K562 (cell line): ENCODE measurements at regions not wholly inside any gene's neighbourhood (a gene's known extent, or its start where the extent isn't known, plus 50 kb on each side); places are given as distances from the start of the nearest gene placed in this dataset.

Experiments
- ATAC-seq: fragments of 200-7000 bp; cut with Tn5 transposase; 3 replicates; pipeline ENCODE4 v1.9.1; 2020; ENCODE audit warnings: moderate library complexity
- BruUV-seq: library from RNA; stranded (reverse); fragments of 400-500 nt; replicated peaks from 2 replicates; lab custom pipeline; 2021; lab: Mats Ljungman, UMichigan
- CTCF ChIA-PET: fragments of 300-600 bp; formaldehyde crosslinking; extraction: SDS; loops from one replicate; lab custom pipeline; 2021; ENCODE audit warnings: low intra/inter-chr PET ratio; lab: Yijun Ruan, JAX
- POLR2A ChIA-PET: fragments of 300-600, 350-650 bp; sonication (Branson Sonifier 250); formaldehyde crosslinking; extraction: SDS; loops from one replicate; lab custom pipeline; 2021; ENCODE audit warnings: antibody characterized with exemption, inconsistent platforms; lab: Yijun Ruan, JAX
- DNase-seq, 4 experiments: peaks; one replicate each; pipeline versions ENCODE4 v3.0.0 to v3.0.0-alpha.2; 2011 to 2018; ENCODE audit warnings: low spot score in 3 of 4, mixed read lengths in 3 of 4; ENCODE audit errors: extremely low read depth in 1 of 4
- FAIRE-seq: peaks from 2 replicates; lab custom pipeline; 2011; peaks lifted over from hg19 to GRCh38; lab: Jason Lieb, UNC
- H2AFZ ChIP-seq: 2 replicates; pipeline ENCODE4 v1.6.0; 2011; ENCODE audit warnings: low read depth, low read length, control low read depth, inconsistent platforms
- H3K27ac ChIP-seq: fragments of 200-600 bp; 3 replicates; pipeline ENCODE4 v1.8.0; 2011; ENCODE audit warnings: low read depth, mild to moderate bottlenecking, control low read depth, inconsistent platforms, low read length, moderate library complexity, mixed read lengths; ENCODE audit errors: extremely low read depth
- H3K27me3 ChIP-seq, 2 experiments: fragments of 300-600 bp in 1 of 2; 2 replicates in 1 of 2; 3 replicates in 1 of 2; pipeline versions ENCODE4 v1.6.0 to v1.8.0; 2011; ENCODE audit warnings: inconsistent platforms in 2 of 2, low read length in 2 of 2, mild to moderate bottlenecking in 1 of 2, mixed read lengths in 1 of 2, moderate library complexity in 1 of 2; ENCODE audit not compliant: control insufficient read depth in 2 of 2, insufficient read depth in 2 of 2
- H3K36me3 ChIP-seq: fragments of 300-600 bp; 3 replicates; pipeline ENCODE4 v1.8.0; 2011; ENCODE audit warnings: mild to moderate bottlenecking, low read length, inconsistent platforms; ENCODE audit not compliant: control insufficient read depth, insufficient read depth
- H3K4me1 ChIP-seq, 2 experiments: fragments of 200-600 bp in 1 of 2; replicated peaks in 1 of 2; 2 replicates in 1 of 2; 3 replicates in 1 of 2; pipeline versions ENCODE4 v1.5.1 to v1.8.0; 2011; ENCODE audit warnings: inconsistent platforms in 2 of 2, low read length in 2 of 2, mild to moderate bottlenecking in 1 of 2, mixed read lengths in 1 of 2, moderate library complexity in 1 of 2; ENCODE audit not compliant: control insufficient read depth in 2 of 2, insufficient read depth in 2 of 2
- H3K4me2 ChIP-seq: 2 replicates; pipeline ENCODE4 v1.6.1; 2011; ENCODE audit warnings: low read length, control low read depth, inconsistent platforms, mixed read lengths; ENCODE audit not compliant: insufficient read depth
- H3K4me3 ChIP-seq: fragments of 200-600 bp; sonication (generic), shearing (Covaris generic); 2 replicates; pipeline ENCODE4 v1.5.1; 2016; ENCODE audit warnings: control low read depth, inconsistent platforms
- H3K79me2 ChIP-seq: fragments of 200-600 bp; 3 replicates; pipeline ENCODE4 v1.8.0; 2011; ENCODE audit warnings: low read length, inconsistent platforms; ENCODE audit not compliant: control insufficient read depth, insufficient read depth
- H3K9ac ChIP-seq, 2 experiments: 2 replicates each; pipeline versions ENCODE4 v1.6.0 to v1.6.1; 2011; ENCODE audit warnings: low read depth in 2 of 2, low read length in 2 of 2, control low read depth in 1 of 2, inconsistent platforms in 1 of 2, mild to moderate bottlenecking in 1 of 2, mixed read lengths in 1 of 2; ENCODE audit not compliant: insufficient read depth in 1 of 2
- H3K9me1 ChIP-seq: one replicate; pipeline ENCODE4 v1.6.0; 2011; ENCODE audit warnings: inconsistent platforms, mild to moderate bottlenecking, low read length, moderate library complexity; ENCODE audit not compliant: control insufficient read depth, insufficient read depth
- H3K9me3 ChIP-seq: replicated peaks from 2 replicates; pipeline ENCODE4 v1.5.1; 2011; ENCODE audit warnings: low read depth, low read length, inconsistent platforms; ENCODE audit not compliant: control insufficient read depth, insufficient read depth
- H4K20me1 ChIP-seq: replicated peaks from 2 replicates; pipeline ENCODE4 v1.6.1; 2011; ENCODE audit warnings: low read length, inconsistent platforms, mixed read lengths; ENCODE audit not compliant: control insufficient read depth, insufficient read depth
- ARHGAP35 ChIP-seq: fragments of 450-650 bp; IDR thresholded peaks from 2 replicates; pipeline ENCODE4 v1.6.1; 2018; ENCODE audit not compliant: partially characterized antibody
- ARNT ChIP-seq, 2 experiments: fragments of 450-650 bp; IDR thresholded peaks; 2 replicates each; pipeline ENCODE4 v1.6.1; 2016; ENCODE audit warnings: mild to moderate bottlenecking in 1 of 2
- BACH1 ChIP-seq: fragments of 200-800 bp; sonication (Bioruptor generic); IDR thresholded peaks from 2 replicates; pipeline ENCODE4 v1.6.1; 2016; ENCODE audit warnings: missing genetic modification characterization, missing compliant biosample characterization
- CBX3 ChIP-seq, 2 experiments: IDR thresholded peaks; 1 replicate in 1 of 2; 2 replicates in 1 of 2; pipeline ENCODE4 v1.6.1; 2012; ENCODE audit warnings: inconsistent platforms in 2 of 2, low read length in 2 of 2, borderline replicate concordance in 1 of 2, control low read depth in 1 of 2
- CHCHD3 ChIP-seq: fragments of 250-450 bp; sonication (Bioruptor Pico); IDR thresholded peaks from 2 replicates; pipeline ENCODE4 v2.1.2; 2022; ENCODE audit warnings: mild to moderate bottlenecking
- ESRRA ChIP-seq: fragments of 450-650 bp; IDR thresholded peaks from 2 replicates; pipeline ENCODE4 v1.6.1; 2014; ENCODE audit warnings: low read depth, mild to moderate bottlenecking, moderate library complexity, borderline replicate concordance
- KLF16 ChIP-seq: IDR thresholded peaks from 2 replicates; pipeline ENCODE4 v1.6.1; 2016; ENCODE audit warnings: antibody characterized with exemption
- MTA3 ChIP-seq: fragments of 450-650 bp; formaldehyde crosslinking; IDR thresholded peaks from 2 replicates; pipeline ENCODE4 v1.6.1; 2017; ENCODE audit warnings: mild to moderate bottlenecking, borderline replicate concordance
- NRF1 ChIP-seq, 2 experiments: fragments of 450-650 bp; IDR thresholded peaks in 1 of 2; conservative IDR thresholded peaks in 1 of 2; 2 replicates each; pipeline ENCODE4 v1.6.1; 2014; ENCODE audit warnings: mild to moderate bottlenecking in 2 of 2
- PHB ChIP-seq: fragments of 250-450 bp; sonication (Bioruptor Pico); IDR thresholded peaks from 2 replicates; pipeline ENCODE4 v1.5.0; 2021
- TEAD2 ChIP-seq: fragments of 450-650 bp; IDR thresholded peaks from 2 replicates; pipeline ENCODE4 v1.6.1; 2016; ENCODE audit warnings: missing genetic modification characterization, control low read depth, missing compliant biosample characterization
- ZNF165 ChIP-seq: fragments of 250-450 bp; sonication (Bioruptor Pico); IDR thresholded peaks from 2 replicates; pipeline ENCODE4 v1.4.0; 2020; ENCODE audit warnings: borderline replicate concordance
- ZNF77 ChIP-seq: fragments of 250-450 bp; sonication (Bioruptor Pico); IDR thresholded peaks from 2 replicates; pipeline ENCODE4 v1.5.0; 2020
- WGBS: fragments of 100-300 bp; shearing (Covaris generic); methylation state at CpG from one replicate; pipeline ENCODE4 v1.1.6; 2016; ENCODE audit warnings: low coverage, mixed read lengths; ENCODE audit not compliant: insufficient coverage; ENCODE audit errors: missing lambda C conversion rate; 5-methylcytosine and 5-hydroxymethylcytosine counted together
- in situ Hi-C: fragments of 300-500 bp; cut with MboI; formaldehyde crosslinking; loops from 4 replicates; pipeline ENCODE4 v1.15.0; 2018; ENCODE audit warnings: inconsistent platforms, mixed read lengths
- intact Hi-C: fragments of 100-400 bp; cut with micrococcal nuclease; formaldehyde crosslinking; loops from 2 replicates; pipeline ENCODE4 v1.14.2; 2022
- TF ChIP-seq, protein P1 (sequence below): sonication (generic); formaldehyde crosslinking; IDR thresholded peaks from 2 replicates; pipeline ENCODE4 v1.8.1; 2023; ENCODE audit warnings: mild to moderate bottlenecking, missing genetic modification reagents, moderate library complexity
- TF ChIP-seq, protein P2 (sequence below): fragments of 450-650 bp; conservative IDR thresholded peaks from 2 replicates; pipeline ENCODE4 v1.6.1; 2016; ENCODE audit warnings: missing genetic modification characterization, low read depth, mild to moderate bottlenecking, control low read depth, missing compliant biosample characterization

DNA sequence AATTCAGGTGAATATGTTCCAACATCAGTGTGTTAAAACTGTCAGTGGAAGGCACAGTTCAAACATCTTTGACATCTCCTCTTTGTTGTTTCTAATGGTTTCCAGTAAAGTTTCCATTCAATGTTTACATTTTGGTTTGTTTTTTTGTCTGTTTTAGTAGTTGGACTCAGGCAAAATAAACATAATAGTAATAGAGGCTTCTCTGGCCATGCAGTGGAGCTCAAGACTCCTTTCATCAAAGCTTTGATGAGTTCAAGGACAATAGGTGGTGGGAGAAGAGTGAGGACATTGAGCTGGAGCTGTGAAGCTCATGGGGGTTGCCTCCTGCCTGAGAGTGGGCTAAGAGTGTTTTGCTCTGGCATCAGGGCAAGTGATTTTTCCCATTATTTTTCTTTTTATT is 1853.7 kb upstream of the CELF4 start:
- H3K27ac ChIP-seq: no peak overlapping the region
- intact Hi-C loops: no loop called here

DNA sequence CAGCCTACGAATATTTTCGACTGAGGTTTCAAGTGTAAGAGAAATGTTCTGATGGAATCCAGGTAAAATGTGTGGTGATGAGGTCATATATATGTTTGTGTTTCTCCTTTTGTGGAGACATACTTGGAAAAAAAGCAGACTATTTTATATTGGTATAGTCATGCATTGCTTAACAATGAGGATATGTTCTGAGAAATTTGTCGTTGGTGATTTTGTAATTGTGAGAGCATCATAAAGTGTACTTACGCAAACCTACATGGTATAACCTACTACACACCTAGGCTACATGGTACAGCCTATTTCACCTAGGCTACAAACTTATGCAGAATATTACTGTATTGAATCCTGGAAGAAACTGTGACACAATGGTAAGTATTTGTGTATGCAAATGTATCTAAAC is 1849.9 kb upstream of the CELF4 start:
- in situ Hi-C loops: no loop called here
- 1% methylated on average over 4 of the region's 4 CpGs for WGBS
- H4K20me1 ChIP-seq: no peaks in the 10 kb centered on the region
- intact Hi-C loops: no loop called here
- BruUV-seq: no TSS peak
- ATAC-seq: no peak
- FAIRE-seq: no peak
- ChIA-PET CTCF (no interaction called here), POLR2A (no interaction called here)
- no peak overlapping the region for H3K27ac ChIP-seq
- no peak overlapping the region for H3K4me2 ChIP-seq
- H3K4me3 ChIP-seq: no peak overlapping the region
- H3K79me2 ChIP-seq: no peaks in the 10 kb centered on the region
- no peaks in the 10 kb centered on the region for H3K9me1 ChIP-seq
- H3K4me1 ChIP-seq: no peaks in the 10 kb centered on the region
- H3K9me3 ChIP-seq: no peaks in the 10 kb centered on the region; the same call in 1 of the 2 replicates
- no peaks in the 10 kb centered on the region for H3K27me3 ChIP-seq
- DNase-seq: no peak
- no peaks in the 10 kb centered on the region for H3K36me3 ChIP-seq
- H3K9ac ChIP-seq: no peak overlapping the region
- no peak overlapping the region for H2AFZ ChIP-seq
- TF ChIP-seq ZNF165 (CRISPR knock-in tag) (no peak), ARNT (IDR thresholded peaks at IDR 0.05) (no peak), BACH1 (tag) (no peak), MTA3 (no peak), NRF1 (conservative IDR thresholded peaks at IDR 0.05 in 1 of 2, IDR thresholded peaks at IDR 0.05 in 1 of 2) (no peak), CBX3 (IDR thresholded peaks at IDR 0.05; ENCODE audit: borderline replicate concordance in 1 of 2, low read length in 2 of 2) (no peak), KLF16 (no peak), PHB (CRISPR knock-in tag) (no peak), ZNF77 (CRISPR knock-in tag) (no peak), ARHGAP35 (no peak)
- TF ChIP-seq, protein P1, sequence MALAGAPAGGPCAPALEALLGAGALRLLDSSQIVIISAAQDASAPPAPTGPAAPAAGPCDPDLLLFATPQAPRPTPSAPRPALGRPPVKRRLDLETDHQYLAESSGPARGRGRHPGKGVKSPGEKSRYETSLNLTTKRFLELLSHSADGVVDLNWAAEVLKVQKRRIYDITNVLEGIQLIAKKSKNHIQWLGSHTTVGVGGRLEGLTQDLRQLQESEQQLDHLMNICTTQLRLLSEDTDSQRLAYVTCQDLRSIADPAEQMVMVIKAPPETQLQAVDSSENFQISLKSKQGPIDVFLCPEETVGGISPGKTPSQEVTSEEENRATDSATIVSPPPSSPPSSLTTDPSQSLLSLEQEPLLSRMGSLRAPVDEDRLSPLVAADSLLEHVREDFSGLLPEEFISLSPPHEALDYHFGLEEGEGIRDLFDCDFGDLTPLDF (CRISPR knock-in tag): no peak

More for the DNA sequence above, 1853.7 kb upstream of the CELF4 start:
- TF ChIP-seq ESRRA: no peak
- TF ChIP-seq CHCHD3: no peak
- no peak for TF ChIP-seq TEAD2
- TF ChIP-seq, protein P2, sequence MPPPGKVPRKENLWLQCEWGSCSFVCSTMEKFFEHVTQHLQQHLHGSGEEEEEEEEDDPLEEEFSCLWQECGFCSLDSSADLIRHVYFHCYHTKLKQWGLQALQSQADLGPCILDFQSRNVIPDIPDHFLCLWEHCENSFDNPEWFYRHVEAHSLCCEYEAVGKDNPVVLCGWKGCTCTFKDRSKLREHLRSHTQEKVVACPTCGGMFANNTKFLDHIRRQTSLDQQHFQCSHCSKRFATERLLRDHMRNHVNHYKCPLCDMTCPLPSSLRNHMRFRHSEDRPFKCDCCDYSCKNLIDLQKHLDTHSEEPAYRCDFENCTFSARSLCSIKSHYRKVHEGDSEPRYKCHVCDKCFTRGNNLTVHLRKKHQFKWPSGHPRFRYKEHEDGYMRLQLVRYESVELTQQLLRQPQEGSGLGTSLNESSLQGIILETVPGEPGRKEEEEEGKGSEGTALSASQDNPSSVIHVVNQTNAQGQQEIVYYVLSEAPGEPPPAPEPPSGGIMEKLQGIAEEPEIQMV (tag): no peak
- no peak overlapping the region for H2AFZ ChIP-seq
- no peak for FAIRE-seq
- H3K9me3 ChIP-seq: no peaks in the 10 kb centered on the region
- no peaks in the 10 kb centered on the region for H3K36me3 ChIP-seq
- ChIA-PET CTCF (no interaction called here), POLR2A (no interaction called here)
- no peaks in the 10 kb centered on the region for H3K4me1 ChIP-seq
- H3K9ac ChIP-seq: no peak overlapping the region
- no peak for DNase-seq
- no peaks in the 10 kb centered on the region for H3K79me2 ChIP-seq
- BruUV-seq: no TSS peak
- no peak overlapping the region for H3K4me3 ChIP-seq
- in situ Hi-C loops: no loop called here
- no peaks in the 10 kb centered on the region for H3K9me1 ChIP-seq
- H3K27me3 ChIP-seq: no peaks in the 10 kb centered on the region
- no peaks in the 10 kb centered on the region for H4K20me1 ChIP-seq
- ATAC-seq: no peak
- no peak overlapping the region for H3K4me2 ChIP-seq
